GM12878 (cell line): ENCODE measurements at regions not wholly inside any gene's neighbourhood (a gene's known extent, or its start where the extent isn't known, plus 50 kb on each side); places are given as distances from the start of the nearest gene placed in this dataset.

Experiments used
- ATAC-seq: fragments of 200-7000 bp; cut with Tn5 transposase; 3 replicates; pipeline ENCODE4 v1.9.1; 2020; ENCODE audit warnings: mild to moderate bottlenecking, moderate library complexity
- BruUV-seq: library from RNA; stranded (reverse); fragments of 400-500 nt; replicated peaks from 2 replicates; lab custom pipeline; 2021; lab: Mats Ljungman, UMichigan
- CTCF ChIA-PET: fragments of 300-600 bp; sonication (Branson Sonifier 250); formaldehyde crosslinking; extraction: SDS; loops from one replicate; lab custom pipeline; 2021; ENCODE audit warnings: inconsistent platforms; lab: Yijun Ruan, JAX
- POLR2A ChIA-PET: fragments of 350-600 bp; formaldehyde crosslinking; extraction: SDS; loops from one replicate; lab custom pipeline; 2021; ENCODE audit warnings: inconsistent platforms; lab: Charles Lee
- RAD21 ChIA-PET: fragments of 300-600 bp; sonication (Branson Sonifier 250); formaldehyde crosslinking; loops from one replicate; lab custom pipeline; 2023; ENCODE audit warnings: antibody characterized with exemption; ENCODE audit not compliant: unreplicated experiment; lab: Charles Lee
- SMC1A ChIA-PET: fragments of 300-600 bp; sonication (Branson Sonifier 250); formaldehyde crosslinking; loops from one replicate; lab custom pipeline; 2023; ENCODE audit not compliant: unreplicated experiment, uncharacterized antibody; lab: Charles Lee
- DNase-seq: peaks from one replicate; pipeline ENCODE4 v3.0.0-alpha.2; 2011; ENCODE audit warnings: low read depth, low spot score
- FAIRE-seq: peaks from 3 replicates; lab custom pipeline; 2011; peaks lifted over from hg19 to GRCh38; lab: Jason Lieb, UNC
- H2AFZ ChIP-seq: 2 replicates; pipeline ENCODE4 v1.6.0; 2011; ENCODE audit warnings: low read depth, low read length, control low read depth; ENCODE audit not compliant: control insufficient read depth
- H3K27ac ChIP-seq: 2 replicates; pipeline ENCODE4 v1.5.1; 2011; ENCODE audit warnings: control low read depth; ENCODE audit not compliant: control insufficient read depth, insufficient read depth
- H3K27me3 ChIP-seq, 2 experiments: replicated peaks in 1 of 2; 2 replicates each; pipeline versions ENCODE4 v1.6.0 to v1.6.1; 2011; ENCODE audit warnings: low read length in 1 of 2; ENCODE audit not compliant: control insufficient read depth in 2 of 2, insufficient read depth in 2 of 2
- H3K36me3 ChIP-seq, 2 experiments: 2 replicates each; pipeline ENCODE4 v1.5.1; 2011; ENCODE audit warnings: low read length in 1 of 2; ENCODE audit not compliant: control insufficient read depth in 2 of 2, insufficient read depth in 2 of 2
- H3K4me1 ChIP-seq: 2 replicates; pipeline ENCODE4 v1.6.1; 2011; ENCODE audit warnings: mild to moderate bottlenecking, low read length, moderate library complexity, mixed read lengths; ENCODE audit not compliant: control insufficient read depth, insufficient read depth
- H3K4me2 ChIP-seq: 2 replicates; pipeline ENCODE4 v1.6.0; 2011; ENCODE audit warnings: control low read depth; ENCODE audit not compliant: control insufficient read depth, insufficient read depth
- H3K4me3 ChIP-seq: fragments of 200-600 bp; sonication (generic); 2 replicates; pipeline ENCODE4 v1.5.1; 2016
- H3K79me2 ChIP-seq: 2 replicates; pipeline ENCODE4 v1.6.0; 2011; ENCODE audit warnings: low read length; ENCODE audit not compliant: control insufficient read depth, insufficient read depth
- H3K9ac ChIP-seq: 2 replicates; pipeline ENCODE4 v1.8.0; 2011; ENCODE audit warnings: low read length, control low read depth, mixed read lengths; ENCODE audit not compliant: control insufficient read depth, insufficient read depth
- H3K9me3 ChIP-seq: replicated peaks from 3 replicates; pipeline ENCODE4 v1.5.1; 2011; ENCODE audit warnings: mild to moderate bottlenecking, low read length; ENCODE audit not compliant: control insufficient read depth, insufficient read depth
- H4K20me1 ChIP-seq: 2 replicates; pipeline ENCODE4 v1.6.0; 2011; ENCODE audit not compliant: control insufficient read depth, insufficient read depth
- CBX5 ChIP-seq: sonication (generic); IDR thresholded peaks from 2 replicates; pipeline ENCODE4 v1.6.1; 2016; ENCODE audit warnings: low read depth, moderate library complexity, mild to moderate bottlenecking, inconsistent platforms
- GATAD2B ChIP-seq: fragments of 450-650 bp; conservative IDR thresholded peaks from 2 replicates; pipeline ENCODE4 v1.6.1; 2017; ENCODE audit warnings: low read depth, mild to moderate bottlenecking, moderate library complexity
- HDAC6 ChIP-seq: fragments of 200-600 bp; sonication (generic); IDR thresholded peaks from one replicate; pipeline ENCODE4 v1.8.0; 2017; ENCODE audit warnings: antibody characterized with exemption; ENCODE audit not compliant: unreplicated experiment
- RELA ChIP-seq: fragments of 450-650 bp; IDR thresholded peaks from 2 replicates; pipeline ENCODE4 v1.8.0; 2014; ENCODE audit warnings: borderline replicate concordance; ENCODE audit not compliant: partially characterized antibody
- SIX5 ChIP-seq: IDR thresholded peaks from 2 replicates; pipeline ENCODE4 v1.6.1; 2011; ENCODE audit warnings: mild to moderate bottlenecking, low read depth, low read length, moderate library complexity; ENCODE audit not compliant: severe bottlenecking
- ZBTB33 ChIP-seq: fragments of 450-650 bp; IDR thresholded peaks from 2 replicates; pipeline ENCODE4 v1.6.1; 2017; ENCODE audit warnings: mild to moderate bottlenecking
- ZNF207 ChIP-seq: fragments of 450-650 bp; IDR thresholded peaks from 2 replicates; pipeline ENCODE4 v1.6.1; 2014; ENCODE audit warnings: antibody characterized with exemption, mild to moderate bottlenecking, borderline replicate concordance
- WGBS: methylation state at CpG from one replicate; pipeline ENCODE4 v1.1.6; 2016; ENCODE audit warnings: low lambda C conversion rate; ENCODE audit not compliant: insufficient replicate concordance, insufficient coverage; ENCODE audit errors: missing lambda C conversion rate; 5-methylcytosine and 5-hydroxymethylcytosine counted together
- in situ Hi-C: fragments of 300-500 bp; cut with MboI; formaldehyde crosslinking; loops from 9 replicates; pipeline ENCODE4 v1.14.3; 2018; ENCODE audit warnings: mixed read lengths
- intact Hi-C: fragments of 100-400 bp; cut with micrococcal nuclease; formaldehyde crosslinking; loops from one replicate; pipeline ENCODE4 v1.14.2; 2022; ENCODE audit not compliant: unreplicated experiment
- TF ChIP-seq, protein P1 (sequence below): IDR thresholded peaks from 2 replicates; pipeline ENCODE4 v1.6.1; 2012; ENCODE audit warnings: low read depth, low read length, improper control_type of control experiment
- TF ChIP-seq, protein P2 (sequence below): IDR thresholded peaks from 2 replicates; pipeline ENCODE4 v1.6.1; 2012; ENCODE audit warnings: improper control_type of control experiment, low read depth, low read length; ENCODE audit not compliant: insufficient replicate concordance
- TF ChIP-seq, protein P3 (sequence below): IDR thresholded peaks from 2 replicates; pipeline ENCODE4 v1.6.1; 2011; ENCODE audit warnings: low read depth, low read length, improper control_type of control experiment, borderline replicate concordance
- TF ChIP-seq, protein P4 (sequence below): fragments of 450-650 bp; conservative IDR thresholded peaks from 2 replicates; pipeline ENCODE4 v1.6.1; 2017; ENCODE audit warnings: mild to moderate bottlenecking, moderate library complexity

- no peak overlapping the region for H3K27ac ChIP-seq
- H3K9me3 ChIP-seq = no peaks in the 10 kb centered on the region
- no peak for ATAC-seq
- TF ChIP-seq SIX5 (no peak), ZNF207 (no peak), HDAC6 (no peak), GATAD2B (no peak), CBX5 (no peak), ZBTB33 (no peak), RELA (no peak)
- TF ChIP-seq, protein P1, sequence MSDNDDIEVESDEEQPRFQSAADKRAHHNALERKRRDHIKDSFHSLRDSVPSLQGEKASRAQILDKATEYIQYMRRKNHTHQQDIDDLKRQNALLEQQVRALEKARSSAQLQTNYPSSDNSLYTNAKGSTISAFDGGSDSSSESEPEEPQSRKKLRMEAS = no peak
- TF ChIP-seq, protein P2, sequence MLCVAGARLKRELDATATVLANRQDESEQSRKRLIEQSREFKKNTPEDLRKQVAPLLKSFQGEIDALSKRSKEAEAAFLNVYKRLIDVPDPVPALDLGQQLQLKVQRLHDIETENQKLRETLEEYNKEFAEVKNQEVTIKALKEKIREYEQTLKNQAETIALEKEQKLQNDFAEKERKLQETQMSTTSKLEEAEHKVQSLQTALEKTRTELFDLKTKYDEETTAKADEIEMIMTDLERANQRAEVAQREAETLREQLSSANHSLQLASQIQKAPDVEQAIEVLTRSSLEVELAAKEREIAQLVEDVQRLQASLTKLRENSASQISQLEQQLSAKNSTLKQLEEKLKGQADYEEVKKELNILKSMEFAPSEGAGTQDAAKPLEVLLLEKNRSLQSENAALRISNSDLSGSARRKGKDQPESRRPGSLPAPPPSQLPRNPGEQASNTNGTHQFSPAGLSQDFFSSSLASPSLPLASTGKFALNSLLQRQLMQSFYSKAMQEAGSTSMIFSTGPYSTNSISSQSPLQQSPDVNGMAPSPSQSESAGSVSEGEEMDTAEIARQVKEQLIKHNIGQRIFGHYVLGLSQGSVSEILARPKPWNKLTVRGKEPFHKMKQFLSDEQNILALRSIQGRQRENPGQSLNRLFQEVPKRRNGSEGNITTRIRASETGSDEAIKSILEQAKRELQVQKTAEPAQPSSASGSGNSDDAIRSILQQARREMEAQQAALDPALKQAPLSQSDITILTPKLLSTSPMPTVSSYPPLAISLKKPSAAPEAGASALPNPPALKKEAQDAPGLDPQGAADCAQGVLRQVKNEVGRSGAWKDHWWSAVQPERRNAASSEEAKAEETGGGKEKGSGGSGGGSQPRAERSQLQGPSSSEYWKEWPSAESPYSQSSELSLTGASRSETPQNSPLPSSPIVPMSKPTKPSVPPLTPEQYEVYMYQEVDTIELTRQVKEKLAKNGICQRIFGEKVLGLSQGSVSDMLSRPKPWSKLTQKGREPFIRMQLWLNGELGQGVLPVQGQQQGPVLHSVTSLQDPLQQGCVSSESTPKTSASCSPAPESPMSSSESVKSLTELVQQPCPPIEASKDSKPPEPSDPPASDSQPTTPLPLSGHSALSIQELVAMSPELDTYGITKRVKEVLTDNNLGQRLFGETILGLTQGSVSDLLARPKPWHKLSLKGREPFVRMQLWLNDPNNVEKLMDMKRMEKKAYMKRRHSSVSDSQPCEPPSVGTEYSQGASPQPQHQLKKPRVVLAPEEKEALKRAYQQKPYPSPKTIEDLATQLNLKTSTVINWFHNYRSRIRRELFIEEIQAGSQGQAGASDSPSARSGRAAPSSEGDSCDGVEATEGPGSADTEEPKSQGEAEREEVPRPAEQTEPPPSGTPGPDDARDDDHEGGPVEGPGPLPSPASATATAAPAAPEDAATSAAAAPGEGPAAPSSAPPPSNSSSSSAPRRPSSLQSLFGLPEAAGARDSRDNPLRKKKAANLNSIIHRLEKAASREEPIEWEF = no peak
- TF ChIP-seq, protein P3, sequence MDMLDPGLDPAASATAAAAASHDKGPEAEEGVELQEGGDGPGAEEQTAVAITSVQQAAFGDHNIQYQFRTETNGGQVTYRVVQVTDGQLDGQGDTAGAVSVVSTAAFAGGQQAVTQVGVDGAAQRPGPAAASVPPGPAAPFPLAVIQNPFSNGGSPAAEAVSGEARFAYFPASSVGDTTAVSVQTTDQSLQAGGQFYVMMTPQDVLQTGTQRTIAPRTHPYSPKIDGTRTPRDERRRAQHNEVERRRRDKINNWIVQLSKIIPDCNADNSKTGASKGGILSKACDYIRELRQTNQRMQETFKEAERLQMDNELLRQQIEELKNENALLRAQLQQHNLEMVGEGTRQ = no peak
- TF ChIP-seq, protein P4, sequence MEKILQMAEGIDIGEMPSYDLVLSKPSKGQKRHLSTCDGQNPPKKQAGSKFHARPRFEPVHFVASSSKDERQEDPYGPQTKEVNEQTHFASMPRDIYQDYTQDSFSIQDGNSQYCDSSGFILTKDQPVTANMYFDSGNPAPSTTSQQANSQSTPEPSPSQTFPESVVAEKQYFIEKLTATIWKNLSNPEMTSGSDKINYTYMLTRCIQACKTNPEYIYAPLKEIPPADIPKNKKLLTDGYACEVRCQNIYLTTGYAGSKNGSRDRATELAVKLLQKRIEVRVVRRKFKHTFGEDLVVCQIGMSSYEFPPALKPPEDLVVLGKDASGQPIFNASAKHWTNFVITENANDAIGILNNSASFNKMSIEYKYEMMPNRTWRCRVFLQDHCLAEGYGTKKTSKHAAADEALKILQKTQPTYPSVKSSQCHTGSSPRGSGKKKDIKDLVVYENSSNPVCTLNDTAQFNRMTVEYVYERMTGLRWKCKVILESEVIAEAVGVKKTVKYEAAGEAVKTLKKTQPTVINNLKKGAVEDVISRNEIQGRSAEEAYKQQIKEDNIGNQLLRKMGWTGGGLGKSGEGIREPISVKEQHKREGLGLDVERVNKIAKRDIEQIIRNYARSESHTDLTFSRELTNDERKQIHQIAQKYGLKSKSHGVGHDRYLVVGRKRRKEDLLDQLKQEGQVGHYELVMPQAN = no peak
- TF ChIP-seq, all 136 proteins: peak for 0
- in situ Hi-C loops (no loop called here), intact Hi-C loops (no loop called here)
- RAD21 ChIA-PET = no interaction called here
- no peaks in the 10 kb centered on the region for H3K36me3 ChIP-seq
- no peak overlapping the region for H3K9ac ChIP-seq
- POLR2A ChIA-PET = no interaction called here
- BruUV-seq = no TSS peak
- no peaks in the 10 kb centered on the region for H3K27me3 ChIP-seq
- SMC1A ChIA-PET = no interaction called here
- H3K4me3 ChIP-seq = no peak overlapping the region
- WGBS = 0% methylated on average over 1 of the region's 1 CpG
- CTCF ChIA-PET = no interaction called here
- FAIRE-seq = no peak
- no peaks in the 10 kb centered on the region for H3K79me2 ChIP-seq
- H3K4me1 ChIP-seq = no peaks in the 10 kb centered on the region
- H3K4me2 ChIP-seq = no peak overlapping the region
- no peaks in the 10 kb centered on the region for H4K20me1 ChIP-seq
- DNase-seq = no peak
- no peak overlapping the region for H2AFZ ChIP-seq
Observed at GRCh38 chr12:30427555-30427954, 268.1 kb downstream of the IPO8 start.
